Activated T-helper 1 cell treated with anti-CD3 and anti-CD28 coated beads, Interleukin-12 subunit alpha, Interleukin-12 subunit beta, Interleukin-2, Interleukin-4 antibody, amounts not matched to agents 30 ng/mL and 10 ng/mL and 1 ng/mL, durations not matched to agents 14 hours and 24 hours and 36 hours (primary cell): ENCODE measurements at regions not wholly inside any gene's neighbourhood (a gene's known extent, or its start where the extent isn't known, plus 50 kb on each side); places are given as distances from the start of the nearest gene placed in this dataset.
"Not testable (repeated sequence)": the region's sequence is repeated elsewhere in the genome, so short reads cannot be mapped to it uniquely, and the experiment has no call there.

Source experiments
- DNase-seq: peaks from one replicate; pipeline ENCODE4 v3.0.0; 2021; ENCODE audit warnings: low spot score
- H3K27ac Mint-ChIP-seq: one replicate; pipeline ENCODE4 v1.8.0; 2021; ENCODE audit warnings: mild to moderate bottlenecking, mixed read lengths
- H3K27me3 Mint-ChIP-seq: one replicate; pipeline ENCODE4 v1.8.0; 2022; ENCODE audit warnings: mild to moderate bottlenecking, moderate library complexity, mixed read lengths; ENCODE audit not compliant: insufficient read depth
- H3K36me3 Mint-ChIP-seq: one replicate; pipeline ENCODE4 v1.8.0; 2021; ENCODE audit warnings: low read depth, mixed read lengths
- H3K4me1 Mint-ChIP-seq: one replicate; pipeline ENCODE4 v1.8.0; 2021; ENCODE audit warnings: low read depth, mixed read lengths
- H3K4me3 Mint-ChIP-seq: one replicate; pipeline ENCODE4 v1.8.0; 2021; ENCODE audit warnings: mild to moderate bottlenecking, moderate library complexity, mixed read lengths
- H3K9me3 Mint-ChIP-seq: one replicate; pipeline ENCODE4 v1.8.0; 2021; ENCODE audit warnings: mixed read lengths
- intact Hi-C: fragments of 100-400 bp; cut with micrococcal nuclease; formaldehyde crosslinking; loops from one replicate; pipeline ENCODE4 v1.15.1; 2024

DNA sequence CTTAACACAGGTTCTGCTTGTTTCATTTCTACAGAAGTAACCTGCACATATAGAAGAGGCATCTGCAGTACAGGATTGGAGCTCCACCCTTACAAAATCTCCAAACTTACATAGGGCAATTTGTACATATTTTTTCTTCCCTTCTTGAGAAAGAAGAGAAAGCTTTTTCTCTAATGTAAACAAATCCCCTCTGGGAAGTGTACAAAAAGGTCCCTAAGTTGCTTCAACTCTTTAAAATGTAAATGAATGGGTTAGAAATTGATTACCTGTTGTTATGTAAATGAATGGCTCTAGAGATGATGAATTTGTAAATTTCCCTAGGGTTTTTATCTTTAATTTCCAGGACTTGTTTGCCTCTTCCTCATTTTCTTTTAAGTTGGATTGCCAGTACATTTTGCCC is 1183.7 kb downstream of the MRPL39 start:
- intact Hi-C loops, result no loop called here
- H3K4me1 Mint-ChIP-seq, result peaks cover 4% of the 10 kb centered on the region

DNA sequence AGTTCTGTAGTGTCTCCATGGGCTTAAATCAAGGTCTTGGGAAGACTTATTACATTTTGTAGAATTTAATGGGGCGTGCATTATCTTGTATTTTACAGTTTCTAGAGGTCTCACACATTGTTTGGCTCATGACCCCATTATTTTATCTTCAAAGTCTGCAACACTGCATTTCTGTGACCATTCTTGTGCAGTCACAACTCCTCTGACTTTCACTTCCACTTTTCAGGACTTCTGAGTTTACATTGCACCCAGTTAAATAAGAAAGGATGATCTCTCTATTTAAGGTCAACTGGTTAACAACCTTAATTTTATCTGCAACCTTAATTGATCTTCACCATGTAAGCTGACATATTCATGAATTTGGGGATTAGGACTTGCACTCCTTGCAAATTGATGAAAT is 1186.6 kb downstream of the MRPL39 start:
- H3K36me3 Mint-ChIP-seq, result no peaks in the 10 kb centered on the region
- no peak for DNase-seq
- H3K4me1 Mint-ChIP-seq, result no peaks in the 10 kb centered on the region
- no peak overlapping the region for H3K27ac Mint-ChIP-seq
- H3K9me3 Mint-ChIP-seq, result peaks cover 6% of the 10 kb centered on the region
- peaks cover 5% of the 10 kb centered on the region for H3K27me3 Mint-ChIP-seq
- H3K4me3 Mint-ChIP-seq, result no peak overlapping the region
- intact Hi-C loops, result no loop called here

More for the DNA sequence above, 1183.7 kb downstream of the MRPL39 start:
- no peak overlapping the region for H3K4me3 Mint-ChIP-seq
- no peaks in the 10 kb centered on the region for H3K36me3 Mint-ChIP-seq
- H3K9me3 Mint-ChIP-seq, result peaks cover 6% of the 10 kb centered on the region
- H3K27me3 Mint-ChIP-seq, result peaks cover 5% of the 10 kb centered on the region
- DNase-seq, result no peak
- no peak overlapping the region for H3K27ac Mint-ChIP-seq

DNA sequence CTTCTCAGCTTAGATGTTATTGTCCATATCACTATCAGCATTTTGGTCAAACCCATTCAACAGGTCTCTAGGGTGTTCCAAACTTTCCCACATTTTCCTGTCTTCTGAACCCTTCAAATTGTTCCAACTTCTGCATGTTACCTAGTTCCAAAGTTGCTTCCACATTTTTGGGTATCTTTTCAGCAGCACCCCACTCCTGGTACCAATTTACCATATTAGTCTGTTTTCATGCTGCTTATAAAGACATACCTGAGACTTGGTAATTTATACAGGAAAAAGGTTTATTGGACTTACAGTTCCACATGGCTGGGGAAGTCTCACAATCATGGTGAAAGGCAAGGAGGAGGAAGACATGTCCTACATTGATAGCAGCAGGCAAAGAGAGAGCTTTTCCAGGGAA is 1187.6 kb downstream of the MRPL39 start:
- not testable (repeated sequence) for H3K9me3 Mint-ChIP-seq, DNase-seq, H3K27ac Mint-ChIP-seq, H3K27me3 Mint-ChIP-seq, H3K36me3 Mint-ChIP-seq, H3K4me3 Mint-ChIP-seq, H3K4me1 Mint-ChIP-seq
- intact Hi-C loops, result loop anchor here (10.0 kb wide), 1 partner anchor 95 kb away; no protein-coding TSS in a partner anchor

DNA sequence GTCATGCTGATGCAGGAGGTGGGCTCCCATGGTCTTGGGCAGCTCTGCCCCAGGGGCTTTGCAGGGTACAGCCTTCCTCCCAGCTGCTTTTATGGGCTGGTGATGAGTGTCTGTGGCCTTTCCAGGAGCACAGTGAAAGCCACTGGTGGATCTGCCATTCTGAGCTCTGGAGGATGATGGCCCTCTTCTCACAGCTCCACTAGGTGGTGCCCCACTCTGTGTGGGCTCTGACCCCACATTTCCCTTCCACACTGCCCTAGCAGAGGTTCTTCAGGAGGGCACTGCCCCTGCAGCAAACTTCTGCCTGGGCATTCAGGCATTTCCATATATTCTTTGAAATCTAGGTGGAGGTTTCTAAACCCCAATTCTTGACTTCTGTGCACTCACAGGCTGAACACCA is 1188.6 kb downstream of the MRPL39 start:
- intact Hi-C loops, result loop anchor here (10.0 kb wide), 1 partner anchor 96 kb away; no protein-coding TSS in a partner anchor
- Mint-ChIP-seq H3K27ac (no peak overlapping the region), H3K9me3 (peaks cover 6% of the 10 kb centered on the region), H3K36me3 (no peaks in the 10 kb centered on the region), H3K4me1 (no peaks in the 10 kb centered on the region), H3K4me3 (no peak overlapping the region), H3K27me3 (peaks cover 5% of the 10 kb centered on the region)
- DNase-seq, result no peak

DNA sequence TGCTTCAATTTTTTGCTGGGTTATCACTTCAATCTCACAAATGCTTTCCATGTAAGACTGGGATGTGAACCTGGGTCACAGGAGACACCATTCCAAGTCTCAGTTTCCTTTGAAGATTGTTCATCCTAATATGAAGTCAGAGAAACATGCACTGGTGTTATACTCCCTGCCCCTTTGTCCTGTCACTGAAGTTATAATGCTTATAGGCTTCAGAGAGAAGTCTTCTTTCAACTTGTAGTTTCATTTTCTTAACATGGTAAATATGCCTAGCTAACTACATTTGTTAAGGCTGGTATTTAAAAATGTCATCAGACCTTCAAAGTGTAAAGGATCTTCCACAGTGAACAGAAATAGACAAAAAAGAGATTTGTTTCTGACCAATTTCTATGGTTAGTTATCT is 1195.9 kb downstream of the MRPL39 start:
- no peak overlapping the region for H3K4me3 Mint-ChIP-seq
- no peak for DNase-seq
- no peaks in the 10 kb centered on the region for H3K36me3 Mint-ChIP-seq
- no peaks in the 10 kb centered on the region for H3K4me1 Mint-ChIP-seq
- H3K9me3 Mint-ChIP-seq, result no peaks in the 10 kb centered on the region
- no peaks in the 10 kb centered on the region for H3K27me3 Mint-ChIP-seq
- no peak overlapping the region for H3K27ac Mint-ChIP-seq
- intact Hi-C loops, result loop anchor here (10.0 kb wide), 1 partner anchor 103 kb away; no protein-coding TSS in a partner anchor

DNA sequence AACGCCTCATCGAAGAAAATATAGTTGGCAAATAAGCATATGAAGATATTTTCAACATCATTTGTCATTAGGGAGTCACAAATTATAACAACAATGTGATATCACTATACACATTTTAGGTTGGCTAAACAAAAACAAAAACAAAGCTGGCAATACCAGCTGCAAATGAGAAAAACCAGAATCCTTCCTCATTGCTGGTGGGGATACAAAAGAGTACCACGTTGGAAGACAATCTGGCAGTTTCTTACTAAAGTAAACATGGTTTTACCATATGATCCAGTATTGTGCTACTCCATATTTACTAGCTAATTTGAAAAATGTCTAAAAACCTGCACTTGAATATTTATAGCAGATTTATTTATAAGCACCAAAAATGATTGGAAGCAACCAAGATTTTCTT is 1204.1 kb downstream of the MRPL39 start:
- H3K36me3 Mint-ChIP-seq, result no peaks in the 10 kb centered on the region
- H3K4me3 Mint-ChIP-seq, result no peak overlapping the region
- DNase-seq, result no peak
- no peak overlapping the region for H3K27ac Mint-ChIP-seq
- H3K27me3 Mint-ChIP-seq, result peaks cover 1% of the 10 kb centered on the region
- no peaks in the 10 kb centered on the region for H3K4me1 Mint-ChIP-seq
- no peaks in the 10 kb centered on the region for H3K9me3 Mint-ChIP-seq
- intact Hi-C loops, result no loop called here

DNA sequence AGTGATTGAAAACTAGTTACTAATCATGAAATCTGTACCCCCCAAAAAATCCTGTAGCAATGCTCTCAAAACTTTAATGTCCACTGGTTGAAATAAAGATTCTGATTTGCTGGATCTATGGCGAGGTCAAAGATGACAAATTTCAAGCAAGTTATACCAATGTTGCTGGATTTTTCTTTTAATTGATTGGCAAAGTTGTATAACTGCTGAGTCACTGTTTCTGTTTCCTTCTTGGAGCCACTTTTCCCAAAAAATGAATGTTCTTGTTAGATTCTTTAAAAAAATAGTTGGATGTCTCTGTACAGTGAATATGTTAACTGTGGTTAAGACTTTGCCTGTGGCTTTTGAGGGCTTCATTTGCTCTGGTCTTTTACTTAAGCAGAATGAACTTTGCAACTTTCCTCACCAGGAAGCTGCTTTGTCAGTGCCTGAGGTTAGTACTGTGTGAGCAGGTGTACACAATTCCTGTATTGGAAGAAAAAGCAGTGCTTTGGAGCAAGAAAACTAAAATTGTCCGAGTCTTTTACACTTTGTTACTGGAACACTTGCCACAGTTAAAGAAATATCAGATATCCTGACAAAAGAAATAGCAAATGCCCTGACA is 1211.9 kb downstream of the MRPL39 start:
- no peak for DNase-seq
- Mint-ChIP-seq H3K9me3 (no peaks in the 10 kb centered on the region), H3K36me3 (no peaks in the 10 kb centered on the region), H3K4me1 (no peaks in the 10 kb centered on the region), H3K27ac (no peak overlapping the region), H3K4me3 (no peak overlapping the region), H3K27me3 (no peaks in the 10 kb centered on the region)
- intact Hi-C loops, result no loop called here

DNA sequence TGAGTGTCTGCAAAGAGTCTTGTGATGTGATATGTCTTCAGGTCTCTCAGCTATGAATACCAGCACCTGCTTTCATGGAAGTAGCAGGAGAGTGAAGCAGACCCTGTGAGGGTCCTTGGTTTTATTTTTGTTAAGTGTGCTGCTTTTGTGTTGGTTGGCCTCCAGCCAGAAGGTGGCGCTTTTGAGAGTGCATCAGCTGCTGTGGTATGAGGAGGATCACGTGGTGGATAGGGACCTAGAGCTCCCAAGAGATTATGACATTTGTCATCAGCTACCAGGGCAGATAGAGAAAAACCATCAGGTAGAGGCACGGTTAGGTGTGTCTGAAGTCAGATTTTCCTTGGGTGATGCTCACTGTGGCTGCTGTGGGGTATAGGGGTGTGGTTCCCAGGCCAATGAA is 1232.1 kb downstream of the MRPL39 start:
- Mint-ChIP-seq H3K4me3 (no peak overlapping the region), H3K27ac (no peak overlapping the region), H3K9me3 (no peaks in the 10 kb centered on the region), H3K36me3 (no peaks in the 10 kb centered on the region), H3K27me3 (no peaks in the 10 kb centered on the region), H3K4me1 (no peaks in the 10 kb centered on the region)
- no peak for DNase-seq
- intact Hi-C loops, result loop anchor here (1.0 to 10.0 kb wide), 2 partner anchors 139 to 1010 kb away; no protein-coding TSS in a partner anchor

DNA sequence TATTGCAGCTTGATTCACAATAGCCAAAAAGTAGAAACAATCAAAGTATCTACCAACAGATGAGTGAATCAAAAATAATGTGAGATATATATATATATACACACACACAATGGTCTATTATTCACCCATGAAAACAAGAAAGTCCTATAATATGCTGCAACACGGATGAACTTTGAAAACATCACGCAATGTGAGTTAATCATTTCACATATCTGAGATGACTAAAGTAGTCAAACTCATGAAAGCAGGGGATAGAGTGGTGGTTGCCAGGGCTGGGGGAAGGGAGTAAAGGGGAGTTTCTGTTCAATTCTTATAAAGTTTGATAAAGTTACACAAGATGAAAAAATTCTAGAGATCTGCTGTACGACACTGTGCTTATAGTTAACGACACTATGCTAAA is 1234.8 kb downstream of the MRPL39 start:
- H3K36me3 Mint-ChIP-seq, result no peaks in the 10 kb centered on the region
- DNase-seq, result no peak
- intact Hi-C loops, result loop anchor here (10.0 kb wide), 1 partner anchor 1012 kb away; no protein-coding TSS in a partner anchor
- H3K9me3 Mint-ChIP-seq, result no peaks in the 10 kb centered on the region
- H3K27me3 Mint-ChIP-seq, result no peaks in the 10 kb centered on the region
- no peak overlapping the region for H3K27ac Mint-ChIP-seq
- no peaks in the 10 kb centered on the region for H3K4me1 Mint-ChIP-seq
- H3K4me3 Mint-ChIP-seq, result no peak overlapping the region

DNA sequence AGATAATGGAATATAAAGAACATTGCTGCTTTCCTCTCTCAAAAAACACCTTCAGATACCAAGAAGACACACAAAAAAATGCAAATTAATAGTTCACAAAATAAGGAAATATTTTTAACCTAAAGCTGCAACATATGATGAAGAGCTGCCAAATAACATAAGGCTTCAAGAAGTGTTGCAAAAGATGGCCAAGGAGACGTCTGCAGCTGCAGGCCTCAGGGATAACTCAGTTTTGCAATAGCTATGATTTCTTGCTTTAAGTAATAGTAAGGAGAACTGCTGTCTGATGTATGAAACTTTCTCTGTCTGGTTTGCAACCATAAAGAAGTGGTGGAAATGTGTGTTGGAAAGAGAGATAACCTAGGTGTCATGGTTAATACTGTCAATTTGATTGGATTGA is 1237.5 kb downstream of the MRPL39 start:
- intact Hi-C loops, result loop anchor here (10.0 kb wide), 1 partner anchor 1015 kb away; no protein-coding TSS in a partner anchor
- no peak for DNase-seq
- Mint-ChIP-seq H3K27ac (no peak overlapping the region), H3K4me3 (no peak overlapping the region), H3K27me3 (no peaks in the 10 kb centered on the region), H3K9me3 (no peaks in the 10 kb centered on the region), H3K4me1 (no peaks in the 10 kb centered on the region), H3K36me3 (no peaks in the 10 kb centered on the region)

DNA sequence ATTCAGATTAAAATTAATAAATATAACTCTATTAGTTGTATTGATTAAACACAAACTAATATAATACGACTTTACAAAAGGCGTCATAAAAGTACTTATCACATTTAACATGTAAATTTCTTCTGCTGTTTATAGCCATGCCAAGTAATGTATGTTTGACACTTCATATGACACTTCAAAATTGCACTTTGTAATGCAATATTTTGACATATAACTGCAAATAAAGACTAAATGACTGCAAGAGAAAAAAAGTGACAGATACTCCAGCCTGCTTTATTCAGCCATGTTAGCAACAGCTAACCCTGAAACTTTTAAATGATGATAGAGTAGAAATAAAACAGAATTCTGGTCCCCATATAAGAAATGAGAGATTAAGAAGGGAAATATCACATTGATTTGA is 1238.0 kb downstream of the MRPL39 start:
- no peaks in the 10 kb centered on the region for H3K9me3 Mint-ChIP-seq
- intact Hi-C loops, result no loop called here
- no peak overlapping the region for H3K27ac Mint-ChIP-seq
- H3K4me3 Mint-ChIP-seq, result no peak overlapping the region
- H3K4me1 Mint-ChIP-seq, result no peaks in the 10 kb centered on the region
- DNase-seq, result no peak
- no peaks in the 10 kb centered on the region for H3K36me3 Mint-ChIP-seq
- no peaks in the 10 kb centered on the region for H3K27me3 Mint-ChIP-seq

DNA sequence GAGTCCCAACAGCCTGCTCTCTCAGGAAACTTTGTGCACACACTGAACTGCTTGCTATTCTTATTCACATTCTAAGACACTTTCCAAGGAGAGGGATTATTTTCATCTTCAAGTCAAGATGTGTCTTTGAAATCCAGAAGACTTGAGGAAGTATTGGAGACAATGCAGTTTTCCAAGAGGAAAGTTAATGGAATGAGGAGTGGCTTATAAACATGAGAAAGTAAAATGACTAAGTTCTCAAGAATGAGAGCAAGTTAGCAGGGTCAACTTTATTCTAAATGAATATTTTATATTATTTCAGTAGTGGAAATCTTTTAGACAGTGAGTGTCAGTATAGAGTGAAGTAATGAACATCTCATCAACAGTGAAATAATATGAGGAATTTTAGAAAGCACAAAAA is 1239.3 kb downstream of the MRPL39 start:
- intact Hi-C loops, result no loop called here
- no peaks in the 10 kb centered on the region for H3K4me1 Mint-ChIP-seq
- H3K4me3 Mint-ChIP-seq, result no peak overlapping the region
- H3K27ac Mint-ChIP-seq, result no peak overlapping the region
- no peaks in the 10 kb centered on the region for H3K36me3 Mint-ChIP-seq
- no peaks in the 10 kb centered on the region for H3K9me3 Mint-ChIP-seq
- H3K27me3 Mint-ChIP-seq, result no peaks in the 10 kb centered on the region
- no peak for DNase-seq

DNA sequence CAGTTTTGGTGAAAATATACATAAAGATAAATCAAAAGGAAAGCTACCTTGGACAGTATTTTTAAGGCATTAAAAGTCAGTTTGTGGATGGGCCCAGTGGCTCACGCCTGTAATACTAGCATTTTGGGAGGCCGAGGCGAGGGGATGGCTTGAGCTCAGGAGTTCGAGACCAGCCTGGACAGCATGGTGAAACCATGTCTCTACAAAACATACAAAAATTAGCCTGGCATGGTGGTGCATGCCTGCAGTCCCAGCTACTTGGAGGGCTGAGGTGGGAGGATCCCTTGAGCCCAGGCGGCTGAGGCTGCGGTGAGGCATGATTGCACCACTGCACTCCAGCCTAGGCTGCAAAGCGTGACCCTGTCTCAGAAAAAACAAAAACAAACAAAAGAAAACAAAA is 1253.8 kb downstream of the MRPL39 start:
- no peak for DNase-seq
- Mint-ChIP-seq H3K9me3 (no peaks in the 10 kb centered on the region), H3K4me1 (no peaks in the 10 kb centered on the region), H3K27me3 (no peaks in the 10 kb centered on the region), H3K27ac (no peak overlapping the region), H3K4me3 (no peak overlapping the region), H3K36me3 (no peaks in the 10 kb centered on the region)
- intact Hi-C loops, result no loop called here

DNA sequence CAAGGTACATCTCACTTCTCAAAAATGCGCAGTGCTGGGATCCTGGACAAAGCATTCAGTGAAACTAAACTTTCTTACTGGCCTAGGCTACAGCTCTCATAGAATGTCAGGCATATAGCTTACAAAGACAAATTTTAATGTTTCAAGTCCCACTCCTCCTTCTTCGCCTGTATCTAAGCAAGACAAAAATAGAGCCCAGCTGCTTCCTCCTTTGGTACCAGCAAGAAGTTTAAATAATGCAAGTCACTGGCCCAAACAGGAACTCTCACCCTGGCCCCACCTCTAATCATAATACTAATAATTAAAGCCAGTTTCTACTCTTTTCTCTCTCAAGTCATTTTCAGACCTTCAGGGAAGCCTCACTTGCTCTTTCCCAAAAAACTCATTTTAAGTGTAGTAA is 1267.9 kb downstream of the MRPL39 start:
- intact Hi-C loops, result no loop called here
- no peaks in the 10 kb centered on the region for H3K27me3 Mint-ChIP-seq
- H3K4me1 Mint-ChIP-seq, result no peaks in the 10 kb centered on the region
- no peak overlapping the region for H3K27ac Mint-ChIP-seq
- H3K9me3 Mint-ChIP-seq, result no peaks in the 10 kb centered on the region
- H3K4me3 Mint-ChIP-seq, result no peak overlapping the region
- no peak for DNase-seq
- H3K36me3 Mint-ChIP-seq, result no peaks in the 10 kb centered on the region
